NCI-H524 (cell line): ENCODE measurements at regions not wholly inside any gene's neighbourhood (a gene's known extent, or its start where the extent isn't known, plus 50 kb on each side); places are given as distances from the start of the nearest gene placed in this dataset.
A peak's percentile ranks its signal among the peaks of the same experiment; 100 is the strongest.

Experiments
- DNase-seq, 2 experiments: peaks; one replicate each; lab custom pipeline; 2025; lab: John Stamatoyannopoulos, UW

DNA sequence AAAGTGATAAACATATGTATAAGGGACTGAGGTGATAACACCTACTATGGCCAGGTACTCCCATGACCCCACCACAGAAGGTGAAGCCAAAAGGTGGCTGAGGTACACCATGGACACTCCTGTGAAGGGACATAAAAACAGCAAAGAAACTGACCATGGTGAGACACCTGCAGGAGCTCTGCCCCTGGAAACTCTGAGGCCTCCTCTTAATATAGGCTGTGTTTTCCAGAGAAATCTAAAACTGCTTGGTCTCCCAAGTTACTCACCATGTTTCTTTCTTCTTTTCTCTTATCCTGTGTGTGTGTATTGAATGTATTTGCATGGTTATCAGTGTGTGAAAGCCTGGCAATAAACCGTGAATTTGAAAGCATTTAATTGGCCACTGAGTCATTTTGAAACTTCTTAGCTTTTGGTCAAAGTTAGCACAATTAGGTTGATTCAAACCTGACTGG is 739.3 kb upstream of the GCFC2 start:
- no peak for DNase-seq

DNA sequence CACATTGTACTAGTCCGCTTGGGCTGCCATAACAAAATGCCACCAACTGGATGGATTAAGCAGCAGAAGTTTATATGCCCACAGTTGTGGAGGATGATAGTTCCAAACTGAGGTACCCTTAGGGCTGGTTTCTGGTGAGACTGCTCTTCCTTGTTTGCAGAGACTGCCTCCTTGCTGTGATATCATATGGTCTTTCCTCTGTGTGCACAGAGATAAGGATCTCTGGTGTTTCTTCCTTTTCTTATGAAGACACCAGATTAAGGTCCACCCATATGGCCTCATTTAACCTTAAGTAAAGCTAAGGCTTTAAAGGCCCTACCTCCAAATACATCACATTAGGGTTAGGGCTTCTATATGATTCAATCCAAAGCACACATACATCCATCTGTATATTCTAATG is 738.2 kb upstream of the GCFC2 start:
- DNase-seq = no peak

DNA sequence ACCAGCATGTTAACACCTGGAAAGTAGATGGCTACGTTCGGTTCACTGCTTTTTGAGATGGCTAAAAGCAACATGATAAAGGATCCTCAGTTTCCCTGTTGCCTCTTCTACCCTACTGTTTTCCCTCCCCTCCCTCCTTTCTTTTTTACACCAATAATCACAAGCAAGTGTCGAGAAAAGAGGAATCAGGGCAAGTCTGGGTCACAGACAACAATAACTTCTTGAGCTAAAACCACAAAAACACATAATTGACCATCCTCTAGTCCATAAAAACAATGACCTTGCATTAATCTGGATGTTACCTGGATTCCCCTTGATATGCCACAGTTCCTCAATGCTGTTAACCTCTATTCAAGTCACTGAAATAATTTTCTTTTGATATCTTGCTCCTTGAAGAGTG is 736.6 kb upstream of the GCFC2 start:
- DNase-seq = no peak

DNA sequence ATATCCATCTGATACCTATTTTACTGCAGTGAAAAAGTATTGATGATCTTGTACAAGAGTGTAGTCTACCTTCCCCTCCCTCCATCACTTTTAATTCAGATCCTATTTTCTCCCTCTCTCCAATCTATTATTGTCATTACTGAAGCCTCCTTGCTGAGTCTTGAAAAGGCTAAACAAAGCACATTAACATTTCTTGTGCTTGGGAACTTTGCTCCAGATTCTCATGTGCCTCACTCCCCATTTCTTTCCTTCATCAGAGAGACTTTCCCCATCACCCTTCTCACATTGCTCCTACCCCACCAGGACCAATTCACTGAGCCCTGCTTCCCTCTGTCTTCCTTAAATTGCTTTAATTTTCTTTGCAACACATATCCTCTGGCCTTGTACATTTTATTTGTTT is 736.2 kb upstream of the GCFC2 start:
- no peak for DNase-seq

DNA sequence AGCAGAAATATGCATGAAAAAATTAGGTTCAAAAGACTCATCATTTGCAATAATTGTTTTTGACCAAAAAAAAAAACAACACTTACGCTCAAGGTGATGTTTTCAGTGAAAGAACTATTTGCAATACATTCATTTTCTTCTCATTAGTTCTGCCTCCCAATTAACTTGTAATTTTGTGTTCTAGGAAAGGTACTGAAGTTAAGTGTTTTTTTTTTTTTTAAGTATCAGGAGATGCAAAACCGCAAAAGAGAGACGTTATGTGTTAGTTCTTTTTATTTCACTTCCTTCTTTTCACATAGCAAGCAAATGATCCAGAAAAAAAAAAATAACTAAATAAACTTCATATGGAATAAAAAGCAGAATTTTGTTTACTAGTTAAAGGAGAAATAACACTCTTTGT is 735.2 kb upstream of the GCFC2 start:
- DNase-seq = no peak

DNA sequence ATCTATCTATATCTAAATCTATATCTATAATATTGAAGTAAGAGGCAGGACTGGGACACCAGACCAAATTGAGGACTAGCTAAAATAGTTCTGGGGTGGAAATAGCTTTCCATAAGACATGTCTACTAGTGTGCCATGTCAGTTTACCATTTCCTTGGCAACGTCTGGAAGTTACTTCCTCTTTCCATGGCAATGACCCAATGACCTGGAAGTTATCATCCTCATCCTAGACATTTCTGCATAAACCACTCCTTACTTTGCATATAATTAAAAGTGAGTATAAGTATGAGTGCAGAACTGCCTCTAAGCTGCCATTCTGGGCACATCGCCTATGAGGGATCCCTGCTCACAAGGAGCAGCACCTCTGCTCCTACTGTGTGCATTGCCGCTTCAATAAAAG is 734.0 kb upstream of the GCFC2 start:
- DNase-seq = no peak

DNA sequence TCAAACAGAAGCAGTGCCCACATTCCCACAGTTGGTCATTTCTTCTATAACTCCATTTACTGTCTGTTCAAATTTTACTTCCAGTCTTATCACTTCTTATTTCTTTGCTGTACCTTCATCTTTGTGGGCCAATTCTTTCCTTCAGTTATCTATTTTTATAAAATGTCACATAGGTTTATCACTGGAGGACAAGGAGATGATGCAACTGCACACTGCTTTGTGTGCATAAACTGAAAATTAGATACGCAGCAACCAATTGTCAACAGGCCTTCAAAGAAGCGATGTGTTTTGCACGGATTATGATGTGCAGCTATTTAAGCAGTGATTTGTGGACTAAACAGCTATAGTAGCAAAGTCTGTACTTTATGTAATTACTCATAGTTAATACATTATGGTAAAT is 726.8 kb upstream of the GCFC2 start:
- DNase-seq = no peak

DNA sequence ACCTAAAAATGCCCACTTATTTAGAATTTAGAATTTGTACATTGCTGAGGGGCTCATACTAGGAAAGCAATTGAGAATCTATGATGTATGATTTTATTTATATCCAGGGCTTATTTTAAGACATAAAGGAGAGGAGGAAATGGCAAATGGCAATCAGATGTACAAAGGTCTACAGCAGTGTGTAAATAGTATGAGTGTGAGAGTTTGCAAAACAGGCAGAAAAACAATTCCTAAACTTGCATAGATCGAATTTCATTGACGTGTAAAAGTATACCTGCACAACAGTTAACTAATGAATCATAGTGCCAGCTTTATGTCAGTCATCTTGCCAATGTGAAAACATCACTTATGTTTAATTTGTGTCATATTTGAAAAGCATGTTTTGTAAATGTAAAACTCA is 718.7 kb upstream of the GCFC2 start:
- DNase-seq = no peak

DNA sequence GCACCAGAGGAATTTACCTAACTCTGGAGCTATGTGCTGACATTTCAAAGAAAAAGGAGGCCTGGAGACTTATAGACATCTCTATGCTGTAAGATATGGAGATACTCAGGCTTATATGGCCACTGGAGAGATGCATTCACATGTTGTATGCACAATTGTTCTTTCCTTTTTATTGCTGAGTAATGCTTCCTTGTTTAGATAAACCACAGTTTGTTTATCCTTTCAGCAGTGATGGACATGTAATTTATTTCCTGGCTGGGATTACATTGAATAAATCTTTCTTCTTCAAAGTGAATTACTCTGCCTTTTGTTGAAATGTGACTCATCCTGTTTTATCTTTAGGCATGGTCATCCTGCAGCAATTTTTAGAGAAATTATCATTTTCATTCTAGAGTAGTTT is 716.7 kb upstream of the GCFC2 start:
- DNase-seq = no peak

DNA sequence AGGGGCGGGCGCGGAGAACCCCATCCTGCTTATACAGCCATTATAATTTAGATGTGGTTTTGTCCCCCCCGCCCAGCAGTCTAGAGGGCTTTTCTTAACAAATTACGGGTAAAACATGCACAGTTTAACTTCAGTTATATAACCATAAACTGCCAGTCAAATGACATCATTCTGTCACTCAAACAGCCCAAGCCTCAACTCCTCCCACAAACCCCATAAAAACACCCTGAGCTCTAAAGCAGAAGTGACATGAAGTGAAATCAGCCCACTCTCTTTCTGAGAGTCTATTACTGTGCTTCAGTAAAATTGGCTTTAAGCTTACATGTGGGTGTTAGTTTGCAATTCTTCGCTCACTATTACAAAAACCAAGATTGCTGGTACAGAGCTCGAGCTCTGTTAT is 705.1 kb upstream of the GCFC2 start:
- DNase-seq = no peak

DNA sequence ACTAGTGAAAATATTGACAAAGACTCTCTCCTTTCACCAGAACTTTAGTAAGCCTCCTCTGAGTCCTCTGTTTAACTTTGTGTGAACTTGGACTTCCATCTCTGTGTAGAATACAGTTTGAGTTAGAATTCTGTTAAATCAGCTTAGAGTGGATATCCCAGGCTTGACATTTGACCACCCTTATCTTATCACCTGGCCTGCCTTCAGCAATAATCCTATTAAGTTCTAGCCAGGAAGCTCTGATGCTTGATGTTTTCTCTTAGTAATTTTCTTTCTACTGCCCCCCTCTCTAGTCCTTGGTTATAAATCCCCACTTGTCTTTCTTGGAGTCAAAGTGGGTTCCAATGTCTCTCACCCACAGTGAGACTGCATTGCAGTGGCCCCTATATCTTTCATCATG is 702.7 kb upstream of the GCFC2 start:
- DNase-seq = peak in 1 of 2 experiments; percentile 6

DNA sequence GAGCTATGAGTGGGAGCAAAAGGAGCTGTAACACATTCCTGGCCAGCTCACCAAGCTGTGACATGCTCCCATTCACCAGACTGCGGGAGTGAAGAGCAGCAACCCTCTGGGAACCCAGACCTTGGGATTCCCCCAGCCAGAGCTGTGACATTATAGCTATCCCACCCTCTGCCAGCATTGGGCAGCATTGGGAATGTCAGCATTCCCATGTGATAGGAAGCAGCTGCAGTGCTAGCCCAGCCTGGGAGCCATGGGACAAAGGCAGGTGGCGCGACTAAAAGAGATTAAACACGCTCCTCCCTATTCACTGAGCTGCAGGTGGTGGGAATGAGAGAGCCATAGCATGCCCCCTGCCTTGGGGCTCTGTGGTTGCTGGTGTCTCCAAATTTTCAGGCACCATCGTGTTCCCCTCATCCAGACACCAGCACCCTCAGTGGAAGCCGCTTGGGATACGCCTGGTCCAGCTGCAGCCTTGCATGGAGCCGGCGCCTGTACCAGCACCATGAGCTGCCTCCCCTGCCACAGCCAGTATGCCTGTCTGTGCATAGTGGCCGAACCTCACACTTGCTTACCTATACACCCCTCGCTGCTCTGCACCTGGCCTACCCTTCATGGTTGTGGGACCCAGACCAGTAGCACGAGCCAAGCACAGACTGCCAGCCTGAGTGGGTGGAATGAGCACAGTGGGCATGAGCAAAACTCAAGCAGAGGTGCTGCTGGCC is 695.6 kb upstream of the GCFC2 start:
- DNase-seq = no peak

DNA sequence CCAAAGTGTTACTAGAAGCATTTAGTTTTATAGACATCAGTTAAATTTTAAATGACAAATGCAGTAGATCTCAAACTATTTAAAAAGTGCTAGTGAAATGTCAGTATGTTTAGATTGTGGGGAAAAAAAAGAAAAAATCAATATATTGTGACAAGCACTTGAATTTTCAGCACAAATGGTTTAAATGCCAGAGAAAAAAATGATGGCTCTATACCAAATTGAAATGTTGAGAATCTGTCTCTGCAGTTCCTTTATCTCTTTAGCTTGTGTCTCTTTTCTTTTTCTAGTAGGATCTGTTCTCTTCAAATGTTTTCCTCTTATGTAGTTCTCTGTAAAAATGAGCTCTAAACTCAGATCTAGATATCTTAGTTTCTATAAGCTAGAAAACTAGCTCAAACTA is 682.6 kb upstream of the GCFC2 start:
- no peak for DNase-seq

DNA sequence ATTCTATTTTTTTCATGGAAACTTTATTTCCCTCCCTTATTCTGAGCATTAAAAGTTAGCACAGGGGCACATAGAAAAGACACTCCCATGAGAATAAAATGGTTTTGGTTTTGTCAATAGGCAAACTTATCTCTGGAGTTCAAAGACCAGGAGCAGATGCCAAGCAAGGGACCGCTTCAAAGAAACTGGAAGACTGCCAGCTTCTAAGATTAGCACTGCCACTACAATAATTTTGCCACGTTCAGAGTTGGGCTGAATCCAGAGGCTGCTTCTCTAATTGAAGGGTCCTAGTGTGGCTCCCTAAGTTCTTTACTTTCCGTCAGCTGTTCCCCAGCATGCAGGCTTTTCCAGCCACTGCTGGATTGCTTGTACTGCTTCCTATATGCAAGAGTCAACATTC is 681.0 kb upstream of the GCFC2 start:
- DNase-seq = peak; percentile 77 to 95

DNA sequence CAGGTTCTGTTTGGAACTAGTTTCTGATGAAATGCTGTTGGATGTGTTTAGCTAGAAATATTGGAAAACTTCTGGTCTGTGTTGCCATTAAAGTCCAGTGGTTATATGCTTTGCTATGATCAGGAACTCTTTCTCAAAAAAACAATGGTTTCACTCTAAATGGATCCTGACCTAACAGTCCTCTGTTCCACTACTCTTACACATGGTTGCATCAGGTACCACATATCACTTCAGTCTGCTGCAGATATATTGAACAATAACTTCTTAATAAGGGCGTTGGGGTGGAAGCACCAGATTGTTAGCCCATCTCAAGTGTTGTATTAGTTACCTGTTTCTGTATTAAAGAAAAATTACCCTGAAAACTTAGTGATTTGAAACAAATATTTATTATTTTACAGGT is 676.6 kb upstream of the GCFC2 start:
- no peak for DNase-seq

DNA sequence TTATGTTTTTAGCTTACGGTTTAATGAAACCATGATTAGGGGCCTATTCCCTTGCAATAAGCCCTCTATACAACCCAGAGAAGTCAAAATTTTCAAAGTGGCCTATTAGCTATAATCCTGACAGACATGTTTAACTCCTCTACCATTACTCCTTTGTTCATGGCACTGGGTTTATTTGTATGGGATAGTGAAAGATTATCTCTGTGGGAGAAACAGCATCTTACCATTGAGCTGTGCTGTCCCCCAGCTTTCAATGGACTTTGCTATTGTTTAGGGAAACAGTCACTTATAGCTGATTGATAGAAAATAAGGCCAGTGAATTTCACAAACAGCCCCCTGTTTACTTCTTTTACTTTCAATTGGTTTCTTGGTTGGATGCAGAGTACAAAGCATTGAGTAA is 675.2 kb upstream of the GCFC2 start:
- DNase-seq = no peak

DNA sequence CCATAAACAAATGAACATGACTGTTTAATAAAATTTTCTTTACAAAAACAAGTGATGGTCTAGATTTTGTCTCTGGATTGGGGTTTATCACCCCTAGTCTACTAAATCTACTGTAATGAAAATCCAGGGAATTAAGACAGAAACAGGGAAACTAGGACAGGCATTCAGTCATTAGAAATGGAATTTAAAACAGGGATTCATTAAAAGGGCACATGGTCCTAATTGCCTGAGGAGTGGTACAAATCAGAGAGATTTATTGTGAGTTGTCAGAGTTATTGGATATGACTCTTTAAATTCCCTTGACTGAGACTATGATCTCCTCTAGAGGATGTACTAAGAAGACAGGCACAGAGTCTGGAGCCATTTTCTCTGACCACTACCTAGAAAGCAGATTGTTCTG is 670.9 kb upstream of the GCFC2 start:
- no peak for DNase-seq

DNA sequence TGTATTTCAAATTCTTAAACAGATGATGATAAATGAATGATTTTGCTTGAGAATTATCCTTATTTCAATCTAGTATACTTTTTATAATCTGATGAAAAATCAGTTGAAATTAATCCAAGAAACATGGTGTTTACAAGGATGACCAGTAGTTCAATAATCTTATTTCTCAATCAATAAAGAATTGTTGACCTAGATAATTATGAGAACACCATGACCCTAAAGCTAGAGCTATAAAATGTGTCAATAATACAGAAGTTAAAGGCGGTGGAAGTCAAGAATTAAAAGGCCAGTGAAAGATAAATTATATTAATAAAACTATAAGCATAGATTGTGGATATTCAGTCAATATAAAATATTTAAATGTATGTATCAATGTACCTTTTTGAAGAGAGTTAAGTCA is 667.4 kb upstream of the GCFC2 start:
- DNase-seq = no peak

DNA sequence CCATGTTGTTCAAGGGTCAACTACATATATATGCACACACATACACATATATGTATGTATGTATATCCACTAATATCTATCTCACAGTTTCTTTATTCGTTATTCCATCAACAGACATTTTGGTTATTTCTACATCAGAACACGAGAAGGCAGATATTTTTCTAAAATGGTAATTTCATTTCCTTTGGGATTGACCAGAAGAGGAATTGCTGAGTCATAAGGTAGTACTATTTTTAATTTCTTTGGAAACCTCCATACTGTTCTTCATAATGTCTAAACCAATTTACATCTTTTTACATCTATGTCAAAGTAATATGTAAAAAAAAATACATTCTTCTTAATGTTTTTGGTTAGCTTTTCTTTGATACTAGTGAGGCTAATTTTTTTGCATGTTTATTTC is 630.7 kb upstream of the GCFC2 start:
- DNase-seq = no peak

DNA sequence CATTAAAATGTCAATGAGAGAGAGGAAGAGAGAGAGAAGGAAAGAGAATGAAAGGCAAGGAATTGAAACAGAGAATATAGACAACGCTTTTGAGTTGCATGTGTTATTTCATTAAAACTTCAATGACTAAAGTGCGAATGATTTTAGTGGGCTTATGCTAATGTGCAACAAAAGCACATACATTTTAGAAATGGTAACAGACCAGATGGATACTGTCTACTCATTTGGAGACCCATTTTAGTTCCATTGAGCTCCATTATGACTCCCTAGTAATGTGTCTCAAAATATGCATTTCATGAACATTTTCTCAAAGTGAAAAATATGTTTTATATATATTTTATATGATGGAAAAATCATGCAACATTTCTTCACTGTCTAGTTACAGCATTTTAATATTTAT is 622.2 kb upstream of the GCFC2 start:
- DNase-seq = no peak

DNA sequence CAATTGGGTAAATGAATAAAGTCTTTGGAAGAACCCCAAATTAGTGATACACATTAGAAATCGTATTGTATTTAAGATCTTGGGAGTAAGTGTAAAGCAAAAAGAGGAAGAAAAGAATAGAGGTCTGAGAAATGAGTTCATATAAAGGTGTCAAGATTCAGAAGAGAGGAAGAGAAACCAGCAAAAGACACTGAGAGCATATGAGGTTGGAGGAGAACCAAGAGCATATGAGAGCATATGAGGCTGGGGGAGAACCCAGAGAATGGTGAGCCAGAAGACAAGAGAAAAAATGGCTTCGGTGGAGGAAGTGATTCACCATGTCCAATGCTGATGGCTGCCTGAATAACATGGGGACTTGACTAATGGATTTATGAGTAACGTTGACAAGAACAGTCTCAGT is 620.1 kb upstream of the GCFC2 start:
- no peak for DNase-seq

DNA sequence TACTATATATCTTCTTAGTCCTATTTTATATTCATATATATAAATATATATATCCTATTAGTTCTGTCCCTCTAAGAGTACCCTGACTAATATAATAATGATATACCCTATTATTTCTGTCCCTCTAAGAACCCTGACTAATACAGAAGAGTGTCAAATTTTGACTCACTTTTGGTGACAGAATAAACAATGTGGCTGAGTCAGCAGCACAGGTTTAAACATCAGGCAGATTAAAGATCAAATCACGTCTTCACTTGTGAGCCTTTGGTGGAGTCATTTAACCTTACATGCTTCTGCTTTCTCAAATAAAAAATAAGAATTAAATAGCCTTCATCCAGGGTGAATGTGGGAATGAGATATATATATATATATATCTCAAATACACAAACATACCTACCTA is 615.9 kb upstream of the GCFC2 start:
- no peak for DNase-seq

DNA sequence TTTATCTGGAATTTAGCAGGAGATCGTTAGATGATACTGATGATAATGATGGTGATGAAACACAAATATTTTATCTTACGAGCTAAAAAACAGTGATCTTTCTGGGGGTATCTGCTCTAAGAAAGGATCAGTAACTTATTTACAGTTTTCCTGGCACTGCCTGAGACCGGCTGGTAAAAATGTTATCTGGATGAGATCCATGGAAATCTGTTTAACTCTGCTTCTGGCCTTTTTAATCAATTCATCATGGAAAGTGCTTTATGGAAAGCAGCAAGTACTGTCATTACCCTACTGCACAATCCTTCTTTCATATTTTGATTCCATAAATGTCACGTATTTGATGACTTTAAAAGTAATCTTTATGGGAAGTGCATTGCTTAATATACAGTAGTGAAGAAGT is 612.7 kb upstream of the GCFC2 start:
- DNase-seq = no peak

DNA sequence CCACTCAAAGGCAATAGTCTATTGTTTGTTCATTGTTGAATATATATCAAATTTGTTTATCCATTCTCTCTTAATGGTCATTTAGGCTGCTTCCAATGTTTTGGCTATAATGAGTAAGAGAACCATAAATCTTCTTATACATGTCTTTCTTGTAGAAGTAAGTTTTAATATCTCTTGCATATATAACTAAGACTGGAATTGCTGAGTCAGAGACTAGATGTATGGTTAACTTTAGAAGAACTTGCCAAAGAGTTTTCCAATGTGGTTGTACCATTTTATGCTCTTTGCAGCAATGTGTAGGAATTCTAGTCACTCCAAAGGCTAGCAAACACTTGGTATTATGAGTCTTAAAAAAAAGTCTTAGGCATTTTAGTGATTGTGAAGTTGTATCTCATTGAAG is 610.0 kb upstream of the GCFC2 start:
- no peak for DNase-seq
